MCF 10A (cell line): ENCODE measurements at regions not wholly inside any gene's neighbourhood (a gene's known extent, or its start where the extent isn't known, plus 50 kb on each side); places are given as distances from the start of the nearest gene placed in this dataset.

Experiments used
- BruUV-seq: library from RNA; stranded (reverse); fragments of 400-500 nt; replicated peaks from 2 replicates; lab custom pipeline; 2021; lab: Mats Ljungman, UMichigan
- CTCF ChIA-PET: fragments of 300-600 bp; sonication (Branson Sonifier 250); formaldehyde crosslinking; extraction: SDS; loops from one replicate; lab custom pipeline; 2021; ENCODE audit warnings: antibody characterized with exemption, inconsistent platforms; lab: Yijun Ruan, JAX
- POLR2A ChIA-PET: fragments of 300-600, 350-650 bp; sonication (Branson Sonifier 250); formaldehyde crosslinking; extraction: SDS; loops from one replicate; lab custom pipeline; 2020; ENCODE audit warnings: antibody characterized with exemption, inconsistent platforms; lab: Yijun Ruan, JAX
- DNase-seq: peaks from one replicate; pipeline ENCODE4 v3.0.0-alpha.2; 2018; ENCODE audit not compliant: unreplicated experiment
- H3K27ac Mint-ChIP-seq: one replicate; pipeline ENCODE4 v1.8.0; 2022; ENCODE audit warnings: mild to moderate bottlenecking, low read depth, mixed read lengths; ENCODE audit not compliant: unreplicated experiment
- H3K27me3 Mint-ChIP-seq: one replicate; pipeline ENCODE4 v1.8.0; 2022; ENCODE audit warnings: mixed read lengths; ENCODE audit not compliant: insufficient read depth, unreplicated experiment
- H3K36me3 Mint-ChIP-seq: one replicate; pipeline ENCODE4 v1.8.0; 2022; ENCODE audit warnings: mild to moderate bottlenecking, moderate library complexity, mixed read lengths; ENCODE audit not compliant: insufficient read depth, unreplicated experiment
- H3K4me1 Mint-ChIP-seq: one replicate; pipeline ENCODE4 v1.8.0; 2022; ENCODE audit warnings: mixed read lengths; ENCODE audit not compliant: insufficient read depth, unreplicated experiment
- H3K4me3 Mint-ChIP-seq: one replicate; pipeline ENCODE4 v1.8.0; 2022; ENCODE audit warnings: mild to moderate bottlenecking, moderate library complexity, mixed read lengths; ENCODE audit not compliant: unreplicated experiment
- H3K9me3 Mint-ChIP-seq: one replicate; pipeline ENCODE4 v1.8.0; 2022; ENCODE audit warnings: mixed read lengths; ENCODE audit not compliant: unreplicated experiment
- intact Hi-C: fragments of 100-400 bp; cut with micrococcal nuclease; formaldehyde crosslinking; loops from 2 replicates; pipeline ENCODE4 v1.14.1; 2022
- TF ChIP-seq, protein P1 (sequence below): fragments of 200-600 bp; IDR thresholded peaks from one replicate; pipeline ENCODE4 v1.8.0; 2022; ENCODE audit warnings: antibody characterized with exemption, mild to moderate bottlenecking; ENCODE audit not compliant: unreplicated experiment

DNA sequence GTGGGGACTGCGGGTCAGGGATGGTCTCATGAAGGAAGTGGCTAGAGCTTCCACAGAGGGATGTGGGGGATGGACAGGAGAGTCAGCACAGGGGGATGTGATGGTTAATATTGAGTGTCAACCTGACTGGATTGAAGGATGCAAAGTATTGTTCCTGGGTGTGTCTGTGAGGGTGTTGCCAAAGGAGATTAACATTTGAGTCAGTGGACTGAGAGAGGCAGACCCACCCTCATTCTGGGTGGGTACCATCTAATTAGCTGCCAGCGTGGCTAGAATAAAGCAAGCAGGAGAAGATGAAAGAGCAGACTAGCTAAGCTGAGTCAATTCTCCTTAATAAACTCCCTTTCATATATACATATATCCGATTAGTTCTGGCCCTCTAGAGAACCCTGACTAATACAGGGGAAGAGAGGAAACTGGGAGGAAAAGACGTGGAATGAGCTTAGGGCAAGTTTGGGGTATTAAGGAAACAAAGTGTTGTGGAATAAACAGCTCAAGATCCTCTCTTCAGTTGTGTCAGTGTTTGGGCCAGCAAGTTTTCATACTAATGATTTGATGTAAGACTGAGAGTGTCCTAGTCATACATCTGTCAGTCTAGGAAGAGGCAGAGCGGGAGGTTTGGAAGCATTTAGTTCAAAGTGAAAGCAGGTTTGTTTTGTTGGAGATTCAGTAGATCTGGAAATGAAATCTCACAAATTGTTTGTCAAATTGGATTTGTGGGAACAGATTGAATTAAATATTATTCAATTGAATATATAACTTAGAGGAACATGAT is 135.2 kb upstream of the NT5C1B start:
- H3K36me3 Mint-ChIP-seq, result peaks cover 6% of the 10 kb centered on the region
- intact Hi-C loops, result no loop called here
- H3K4me3 Mint-ChIP-seq, result no peak overlapping the region
- DNase-seq, result no peak
- no peaks in the 10 kb centered on the region for H3K9me3 Mint-ChIP-seq
- TF ChIP-seq, protein P1, sequence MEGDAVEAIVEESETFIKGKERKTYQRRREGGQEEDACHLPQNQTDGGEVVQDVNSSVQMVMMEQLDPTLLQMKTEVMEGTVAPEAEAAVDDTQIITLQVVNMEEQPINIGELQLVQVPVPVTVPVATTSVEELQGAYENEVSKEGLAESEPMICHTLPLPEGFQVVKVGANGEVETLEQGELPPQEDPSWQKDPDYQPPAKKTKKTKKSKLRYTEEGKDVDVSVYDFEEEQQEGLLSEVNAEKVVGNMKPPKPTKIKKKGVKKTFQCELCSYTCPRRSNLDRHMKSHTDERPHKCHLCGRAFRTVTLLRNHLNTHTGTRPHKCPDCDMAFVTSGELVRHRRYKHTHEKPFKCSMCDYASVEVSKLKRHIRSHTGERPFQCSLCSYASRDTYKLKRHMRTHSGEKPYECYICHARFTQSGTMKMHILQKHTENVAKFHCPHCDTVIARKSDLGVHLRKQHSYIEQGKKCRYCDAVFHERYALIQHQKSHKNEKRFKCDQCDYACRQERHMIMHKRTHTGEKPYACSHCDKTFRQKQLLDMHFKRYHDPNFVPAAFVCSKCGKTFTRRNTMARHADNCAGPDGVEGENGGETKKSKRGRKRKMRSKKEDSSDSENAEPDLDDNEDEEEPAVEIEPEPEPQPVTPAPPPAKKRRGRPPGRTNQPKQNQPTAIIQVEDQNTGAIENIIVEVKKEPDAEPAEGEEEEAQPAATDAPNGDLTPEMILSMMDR, result no peak
- CTCF ChIA-PET, result no interaction called here
- POLR2A ChIA-PET, result no interaction called here
- H3K27me3 Mint-ChIP-seq, result no peaks in the 10 kb centered on the region
- H3K4me1 Mint-ChIP-seq, result peaks cover 18% of the 10 kb centered on the region
- H3K27ac Mint-ChIP-seq, result no peak overlapping the region
- BruUV-seq, result no TSS peak

DNA sequence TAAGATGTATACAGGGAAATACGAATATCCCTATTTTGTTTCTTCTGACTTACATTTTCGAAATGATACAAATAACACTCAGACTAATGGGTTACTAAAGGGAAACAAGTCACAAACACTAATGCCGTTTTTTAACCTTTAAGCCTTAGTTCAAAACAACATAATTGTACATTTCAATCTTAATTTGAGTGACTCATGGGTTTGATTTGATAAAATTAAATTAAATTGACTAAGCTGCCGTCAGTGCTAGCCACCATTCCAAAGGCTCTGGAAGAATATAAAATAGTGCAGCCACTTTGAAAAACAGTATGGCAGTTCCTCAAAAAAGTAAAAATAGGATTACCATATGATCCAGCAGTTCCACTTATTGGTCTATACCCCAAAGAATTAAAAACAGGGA is 133.8 kb upstream of the NT5C1B start:
- peaks cover 6% of the 10 kb centered on the region for H3K36me3 Mint-ChIP-seq
- no peak for DNase-seq
- H3K9me3 Mint-ChIP-seq, result no peaks in the 10 kb centered on the region
- H3K4me1 Mint-ChIP-seq, result peaks cover 18% of the 10 kb centered on the region
- H3K27me3 Mint-ChIP-seq, result no peaks in the 10 kb centered on the region
- no TSS peak for BruUV-seq
- intact Hi-C loops, result no loop called here
- TF ChIP-seq, protein P1, result no peak
- no peak overlapping the region for H3K4me3 Mint-ChIP-seq
- POLR2A ChIA-PET, result no interaction called here
- CTCF ChIA-PET, result no interaction called here
- no peak overlapping the region for H3K27ac Mint-ChIP-seq

DNA sequence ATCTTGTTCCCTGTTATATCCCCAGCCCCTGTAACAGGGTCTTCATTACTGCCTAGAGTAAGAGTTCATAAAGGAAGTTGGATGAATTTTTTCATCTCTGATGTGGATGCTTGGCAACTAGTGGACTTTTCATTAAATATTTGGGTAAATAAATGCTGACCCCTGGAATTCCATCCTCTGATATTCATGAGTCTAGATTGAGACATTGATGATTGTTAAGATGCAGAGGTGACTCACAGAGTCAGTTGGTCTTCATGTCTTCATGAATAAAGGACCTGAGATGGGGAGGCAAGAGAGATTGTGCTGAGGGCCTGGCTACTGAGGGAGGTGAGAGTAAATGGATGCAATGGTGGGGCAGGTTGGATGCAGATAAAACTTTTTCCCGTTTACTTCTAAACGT is 132.7 kb upstream of the NT5C1B start:
- H3K27ac Mint-ChIP-seq, result peak overlapping the region; percentile 69
- ChIA-PET CTCF (no interaction called here), POLR2A (interaction anchor here (1.5 kb wide), 1 partner anchor 30 kb away, joined by 3 read pairs; no protein-coding TSS in a partner anchor)
- BruUV-seq, result no TSS peak
- no peaks in the 10 kb centered on the region for H3K27me3 Mint-ChIP-seq
- intact Hi-C loops, result no loop called here
- TF ChIP-seq, protein P1, result no peak
- H3K4me3 Mint-ChIP-seq, result no peak overlapping the region
- H3K9me3 Mint-ChIP-seq, result no peaks in the 10 kb centered on the region
- peaks cover 18% of the 10 kb centered on the region for H3K4me1 Mint-ChIP-seq
- DNase-seq, result no peak
- peaks cover 6% of the 10 kb centered on the region for H3K36me3 Mint-ChIP-seq

DNA sequence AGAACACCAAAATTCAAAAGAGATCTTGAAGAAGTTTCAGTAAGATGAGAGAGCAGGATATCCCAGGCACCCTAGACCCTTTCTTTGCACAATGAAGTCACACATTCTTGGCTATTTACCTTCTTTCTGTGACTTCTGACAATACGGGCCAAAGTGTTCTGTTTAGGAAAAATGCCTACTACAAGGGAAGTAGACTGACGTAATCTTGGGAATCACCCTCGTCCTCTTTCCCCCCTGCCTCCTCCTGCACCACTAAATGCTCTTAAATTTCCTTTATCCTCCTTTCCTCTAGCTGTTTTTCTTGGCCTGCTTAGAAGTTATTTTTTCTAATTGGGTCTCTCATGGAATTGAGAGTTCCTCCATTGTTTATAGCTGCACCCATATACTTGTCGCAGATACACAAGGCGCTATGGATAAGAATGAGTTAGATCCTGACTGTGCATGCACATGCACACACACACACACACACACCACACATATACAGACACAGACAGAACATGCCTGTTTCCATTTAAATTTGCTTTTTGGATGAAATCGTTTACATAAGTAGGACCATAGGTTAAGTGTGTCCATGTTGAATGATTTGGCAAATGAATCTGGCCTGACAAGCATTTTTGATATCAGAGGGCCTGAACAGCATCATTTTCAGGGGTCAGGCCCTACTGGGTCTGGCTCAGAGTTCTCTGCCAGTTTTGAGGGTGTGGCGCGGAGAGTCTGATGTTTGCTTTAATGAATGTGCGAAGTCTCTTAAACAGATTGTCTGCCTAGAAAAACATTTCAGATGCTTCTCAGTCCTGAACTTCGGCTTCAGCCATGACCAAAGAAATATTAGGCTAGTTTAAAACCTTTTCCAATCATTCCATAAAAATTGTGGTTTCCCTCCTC is 131.9 kb upstream of the NT5C1B start:
- peak; percentile 40 for DNase-seq
- H3K9me3 Mint-ChIP-seq, result no peaks in the 10 kb centered on the region
- H3K4me1 Mint-ChIP-seq, result peaks cover 18% of the 10 kb centered on the region
- peaks cover 6% of the 10 kb centered on the region for H3K36me3 Mint-ChIP-seq
- H3K27ac Mint-ChIP-seq, result peak overlapping the region; percentile 69
- H3K4me3 Mint-ChIP-seq, result no peak overlapping the region
- no peaks in the 10 kb centered on the region for H3K27me3 Mint-ChIP-seq
- CTCF ChIA-PET, result interaction anchor here (0.6 to 1.2 kb wide), 2 partner anchors 201 to 203 kb away, joined by 3 to 4 read pairs; no protein-coding TSS in a partner anchor
- intact Hi-C loops, result no loop called here
- POLR2A ChIA-PET, result interaction anchor here (0.7 to 1.5 kb wide), 2 partner anchors 30 to 185 kb away, joined by 3 read pairs; no protein-coding TSS in a partner anchor
- BruUV-seq, result no TSS peak
- TF ChIP-seq, protein P1, result no peak
